GM18867 (cell line): ENCODE measurements at regions not wholly inside any gene's neighbourhood (a gene's known extent, or its start where the extent isn't known, plus 50 kb on each side); places are given as distances from the start of the nearest gene placed in this dataset.

Experiments used
- ATAC-seq: cut with Tn5 transposase; IDR thresholded peaks from one replicate; pipeline ENCODE4 v1.9.1; 2021; ENCODE audit warnings: mild to moderate bottlenecking, moderate library complexity; ENCODE audit not compliant: unreplicated experiment

- ATAC-seq, result no peak
Observed at GRCh38 chr22:49452362-49452946, 375.2 kb downstream of the BRD1 start.

- ATAC-seq, result no peak
Observed at GRCh38 chr22:49451070-49451840, 376.4 kb downstream of the BRD1 start.

GRCh38 chr22:49450498-49450897, 377.2 kb downstream of the BRD1 start:
- no peak for ATAC-seq

GRCh38 chr22:49449811-49450446, 377.7 kb downstream of the BRD1 start:
- ATAC-seq, result no peak

GRCh38 chr22:49449377-49449776, 378.3 kb downstream of the BRD1 start:
- no peak for ATAC-seq

GRCh38 chr22:49448526-49448925, 379.1 kb downstream of the BRD1 start:
- ATAC-seq, result no peak

GRCh38 chr22:49447837-49448236, 379.8 kb downstream of the BRD1 start:
- ATAC-seq, result no peak

- ATAC-seq, result no peak
Observed at GRCh38 chr22:49446759-49447710, 380.6 kb downstream of the BRD1 start.

- no peak for ATAC-seq
Observed at GRCh38 chr22:49446145-49446758, 381.4 kb downstream of the BRD1 start.

- no peak for ATAC-seq
Observed at GRCh38 chr22:49444781-49445180, 382.9 kb downstream of the BRD1 start.

GRCh38 chr22:49440931-49441330, 386.7 kb downstream of the BRD1 start:
- ATAC-seq, result no peak

GRCh38 chr22:49439373-49439772, 388.3 kb downstream of the BRD1 start:
- ATAC-seq, result no peak

- no peak for ATAC-seq
Observed at GRCh38 chr22:49437956-49438355, 389.7 kb downstream of the BRD1 start.

- no peak for ATAC-seq
Observed at GRCh38 chr22:49437356-49437755, 390.3 kb downstream of the BRD1 start.

GRCh38 chr22:49436056-49436455, 391.6 kb downstream of the BRD1 start:
- ATAC-seq, result no peak

- no peak for ATAC-seq
Observed at GRCh38 chr22:49435596-49435995, 392.1 kb downstream of the BRD1 start.

GRCh38 chr22:49433717-49434611, 393.7 kb downstream of the BRD1 start:
- ATAC-seq, result no peak

GRCh38 chr22:49432897-49433443, 394.7 kb downstream of the BRD1 start:
- ATAC-seq, result no peak

- ATAC-seq, result no peak
Observed at GRCh38 chr22:49432211-49432896, 395.3 kb downstream of the BRD1 start.
